ENCODE measurements at regions not wholly inside any gene's neighbourhood (a gene's known extent, or its start where the extent isn't known, plus 50 kb on each side); places are given as distances from the start of the nearest gene placed in this dataset.

DNA sequence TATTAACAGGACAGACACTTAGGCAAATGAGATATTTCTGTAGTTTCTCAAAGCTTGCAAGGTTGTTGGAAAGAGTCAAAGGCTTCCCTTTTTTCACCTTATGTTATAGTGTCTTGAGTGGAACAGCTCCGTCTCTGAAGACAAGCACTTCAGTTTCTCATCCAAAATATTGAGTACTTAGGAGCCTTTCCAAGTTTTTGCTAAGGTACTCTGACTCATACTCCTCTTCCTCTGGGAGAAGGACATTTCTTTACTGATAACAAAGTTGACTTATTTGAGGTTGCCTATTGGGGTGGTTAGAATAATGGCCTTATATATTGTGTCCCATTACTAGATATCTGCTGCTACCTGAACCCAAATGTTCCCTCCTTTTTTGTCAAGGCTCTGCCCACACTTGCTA, 869.6 kb downstream of the MAT2B start:
- no peak for DNase-seq (ENCODE audit: low spot score)
- no peaks in the 10 kb centered on the region for H3K4me1 Mint-ChIP-seq
- ChIA-PET CTCF (no interaction called here), POLR2A (no interaction called here)
- H3K27me3 Mint-ChIP-seq (ENCODE audit: low read depth): no peaks in the 10 kb centered on the region
- H3K27ac Mint-ChIP-seq: no peak overlapping the region
- TF ChIP-seq GABPB1 (CRISPR knock-in tag; IDR thresholded peaks at IDR 0.05) (no peak), ZNF317 (CRISPR knock-in tag; IDR thresholded peaks at IDR 0.05; ENCODE audit: borderline replicate concordance, low read depth) (no peak), JAZF1 (CRISPR knock-in tag; IDR thresholded peaks at IDR 0.05) (no peak)
- no peaks in the 10 kb centered on the region for H3K36me3 Mint-ChIP-seq
- peaks cover 13% of the 10 kb centered on the region for H3K9me3 Mint-ChIP-seq
- H3K4me3 Mint-ChIP-seq: no peak overlapping the region
- ATAC-seq: no peak

DNA sequence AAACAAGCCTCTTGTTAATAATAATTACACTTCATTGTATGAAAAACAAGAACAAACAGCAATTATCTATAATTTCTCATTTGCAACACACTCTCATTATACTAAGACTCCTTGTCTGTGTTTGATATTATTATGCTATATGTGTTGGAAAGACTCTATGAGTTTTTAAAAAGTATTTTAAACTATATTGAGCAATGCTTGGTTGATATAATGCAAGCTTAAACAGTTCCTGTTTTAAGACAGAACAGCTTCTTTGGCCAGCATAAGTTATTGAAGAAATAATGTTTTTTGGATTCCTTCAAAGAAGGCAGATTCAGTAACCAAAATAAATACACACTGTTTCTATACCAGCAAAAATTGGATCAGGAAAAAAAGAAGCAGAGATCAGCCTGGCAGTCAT, 871.4 kb downstream of the MAT2B start:
- Mint-ChIP-seq H3K27me3 (ENCODE audit: low read depth) (no peaks in the 10 kb centered on the region), H3K36me3 (no peaks in the 10 kb centered on the region), H3K4me3 (no peak overlapping the region), H3K27ac (no peak overlapping the region), H3K4me1 (no peaks in the 10 kb centered on the region), H3K9me3 (peaks cover 24% of the 10 kb centered on the region)
- ATAC-seq (no peak), DNase-seq (ENCODE audit: low spot score) (no peak)
- ChIA-PET CTCF (no interaction called here), POLR2A (no interaction called here)
- no peak for TF ChIP-seq ESRRA (CRISPR knock-in tag; IDR thresholded peaks at IDR 0.05; ENCODE audit: borderline replicate concordance)
- TF ChIP-seq TP53 (CRISPR knock-in tag; IDR thresholded peaks at IDR 0.05): no peak
- TF ChIP-seq, protein P1, sequence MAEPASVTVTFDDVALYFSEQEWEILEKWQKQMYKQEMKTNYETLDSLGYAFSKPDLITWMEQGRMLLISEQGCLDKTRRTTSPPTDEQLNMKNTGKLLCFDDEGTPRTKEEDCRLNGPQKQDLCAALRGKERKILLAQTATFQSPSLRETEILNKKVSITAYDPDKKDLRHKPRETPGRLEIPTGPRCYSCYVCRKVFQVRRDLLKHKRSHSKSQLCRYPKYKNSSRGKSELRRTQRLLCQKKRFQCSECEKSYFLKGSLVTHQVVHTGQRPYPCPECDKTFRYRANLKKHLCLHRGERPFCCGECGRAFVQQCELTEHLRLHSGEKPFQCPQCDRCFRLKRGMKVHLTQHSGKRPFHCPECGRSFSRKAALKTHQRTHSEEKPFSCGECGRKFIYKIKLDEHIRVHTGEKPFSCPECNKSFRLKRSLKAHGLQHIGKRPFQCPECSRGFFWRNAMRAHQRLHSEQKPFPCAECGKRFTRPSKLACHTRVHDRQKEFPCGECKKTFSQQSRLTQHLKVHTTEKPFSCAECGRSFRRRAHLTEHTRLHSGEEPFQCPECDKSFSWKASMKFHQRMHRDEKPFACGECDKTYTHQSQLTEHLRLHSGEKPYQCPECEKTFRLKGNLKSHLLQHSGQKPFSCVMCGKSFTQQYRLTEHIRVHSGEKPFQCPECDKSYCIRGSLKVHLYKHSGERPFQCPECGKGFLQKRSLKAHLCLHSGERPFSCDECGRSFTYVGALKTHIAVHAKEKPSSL (CRISPR knock-in tag; conservative IDR thresholded peaks at IDR 0.05): no peak
- TF ChIP-seq SP1 (CRISPR knock-in tag; conservative IDR thresholded peaks at IDR 0.05): no peak
- TF ChIP-seq, protein P2, sequence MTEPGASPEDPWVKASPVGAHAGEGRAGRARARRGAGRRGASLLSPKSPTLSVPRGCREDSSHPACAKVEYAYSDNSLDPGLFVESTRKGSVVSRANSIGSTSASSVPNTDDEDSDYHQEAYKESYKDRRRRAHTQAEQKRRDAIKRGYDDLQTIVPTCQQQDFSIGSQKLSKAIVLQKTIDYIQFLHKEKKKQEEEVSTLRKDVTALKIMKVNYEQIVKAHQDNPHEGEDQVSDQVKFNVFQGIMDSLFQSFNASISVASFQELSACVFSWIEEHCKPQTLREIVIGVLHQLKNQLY (CRISPR knock-in tag; IDR thresholded peaks at IDR 0.05): no peak
- no peak for TF ChIP-seq SMAD3 (CRISPR knock-in tag; IDR thresholded peaks at IDR 0.05; ENCODE audit: borderline replicate concordance)
- no peak for TF ChIP-seq NR2C2 (CRISPR knock-in tag; IDR thresholded peaks at IDR 0.05)
- TF ChIP-seq, protein P3, sequence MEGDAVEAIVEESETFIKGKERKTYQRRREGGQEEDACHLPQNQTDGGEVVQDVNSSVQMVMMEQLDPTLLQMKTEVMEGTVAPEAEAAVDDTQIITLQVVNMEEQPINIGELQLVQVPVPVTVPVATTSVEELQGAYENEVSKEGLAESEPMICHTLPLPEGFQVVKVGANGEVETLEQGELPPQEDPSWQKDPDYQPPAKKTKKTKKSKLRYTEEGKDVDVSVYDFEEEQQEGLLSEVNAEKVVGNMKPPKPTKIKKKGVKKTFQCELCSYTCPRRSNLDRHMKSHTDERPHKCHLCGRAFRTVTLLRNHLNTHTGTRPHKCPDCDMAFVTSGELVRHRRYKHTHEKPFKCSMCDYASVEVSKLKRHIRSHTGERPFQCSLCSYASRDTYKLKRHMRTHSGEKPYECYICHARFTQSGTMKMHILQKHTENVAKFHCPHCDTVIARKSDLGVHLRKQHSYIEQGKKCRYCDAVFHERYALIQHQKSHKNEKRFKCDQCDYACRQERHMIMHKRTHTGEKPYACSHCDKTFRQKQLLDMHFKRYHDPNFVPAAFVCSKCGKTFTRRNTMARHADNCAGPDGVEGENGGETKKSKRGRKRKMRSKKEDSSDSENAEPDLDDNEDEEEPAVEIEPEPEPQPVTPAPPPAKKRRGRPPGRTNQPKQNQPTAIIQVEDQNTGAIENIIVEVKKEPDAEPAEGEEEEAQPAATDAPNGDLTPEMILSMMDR (IDR thresholded peaks at IDR 0.05): no peak
- no peak for TF ChIP-seq PRRX2 (CRISPR knock-in tag; IDR thresholded peaks at IDR 0.05)
- no peak for TF ChIP-seq TEAD1 (CRISPR knock-in tag; IDR thresholded peaks at IDR 0.05)
- TF ChIP-seq, protein P4, sequence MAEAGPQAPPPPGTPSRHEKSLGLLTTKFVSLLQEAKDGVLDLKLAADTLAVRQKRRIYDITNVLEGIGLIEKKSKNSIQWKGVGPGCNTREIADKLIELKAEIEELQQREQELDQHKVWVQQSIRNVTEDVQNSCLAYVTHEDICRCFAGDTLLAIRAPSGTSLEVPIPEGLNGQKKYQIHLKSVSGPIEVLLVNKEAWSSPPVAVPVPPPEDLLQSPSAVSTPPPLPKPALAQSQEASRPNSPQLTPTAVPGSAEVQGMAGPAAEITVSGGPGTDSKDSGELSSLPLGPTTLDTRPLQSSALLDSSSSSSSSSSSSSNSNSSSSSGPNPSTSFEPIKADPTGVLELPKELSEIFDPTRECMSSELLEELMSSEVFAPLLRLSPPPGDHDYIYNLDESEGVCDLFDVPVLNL (CRISPR knock-in tag; IDR thresholded peaks at IDR 0.05; ENCODE audit: borderline replicate concordance, low read depth): no peak
- TF ChIP-seq OVOL2 (CRISPR knock-in tag; IDR thresholded peaks at IDR 0.05; ENCODE audit: borderline replicate concordance): no peak

DNA sequence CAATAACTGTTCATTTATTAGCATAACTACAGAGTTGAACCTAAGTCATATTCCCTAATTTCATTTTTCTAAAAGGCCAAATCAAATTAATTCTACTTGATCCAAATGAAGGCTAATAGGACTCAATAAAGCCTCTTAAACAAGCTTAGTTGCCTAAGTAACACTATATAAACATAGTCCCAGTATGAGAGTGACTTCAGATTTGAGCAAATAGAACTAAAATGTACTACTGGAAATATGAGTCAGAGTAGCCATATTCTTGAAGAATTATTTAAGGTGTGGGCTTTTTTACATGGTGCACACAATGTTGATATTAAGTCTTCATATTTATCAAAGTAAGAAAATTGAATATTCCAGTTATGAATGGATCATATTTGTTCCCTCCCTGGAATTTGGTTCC, 872.3 kb downstream of the MAT2B start:
- no peaks in the 10 kb centered on the region for H3K36me3 Mint-ChIP-seq
- no peaks in the 10 kb centered on the region for H3K4me1 Mint-ChIP-seq
- DNase-seq (ENCODE audit: low spot score) (no peak), ATAC-seq (no peak)
- ChIA-PET CTCF (no interaction called here), POLR2A (no interaction called here)
- no peaks in the 10 kb centered on the region for H3K27me3 Mint-ChIP-seq (ENCODE audit: low read depth)
- no peak for TF ChIP-seq OVOL2 (CRISPR knock-in tag; IDR thresholded peaks at IDR 0.05; ENCODE audit: borderline replicate concordance)
- TF ChIP-seq ETV6 (CRISPR knock-in tag; IDR thresholded peaks at IDR 0.05): no peak
- TF ChIP-seq, protein P5, sequence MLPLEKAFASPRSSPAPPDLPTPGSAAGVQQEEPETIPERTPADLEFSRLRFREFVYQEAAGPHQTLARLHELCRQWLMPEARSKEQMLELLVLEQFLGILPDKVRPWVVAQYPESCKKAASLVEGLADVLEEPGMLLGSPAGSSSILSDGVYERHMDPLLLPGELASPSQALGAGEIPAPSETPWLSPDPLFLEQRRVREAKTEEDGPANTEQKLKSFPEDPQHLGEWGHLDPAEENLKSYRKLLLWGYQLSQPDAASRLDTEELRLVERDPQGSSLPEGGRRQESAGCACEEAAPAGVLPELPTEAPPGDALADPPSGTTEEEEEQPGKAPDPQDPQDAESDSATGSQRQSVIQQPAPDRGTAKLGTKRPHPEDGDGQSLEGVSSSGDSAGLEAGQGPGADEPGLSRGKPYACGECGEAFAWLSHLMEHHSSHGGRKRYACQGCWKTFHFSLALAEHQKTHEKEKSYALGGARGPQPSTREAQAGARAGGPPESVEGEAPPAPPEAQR (CRISPR knock-in tag; IDR thresholded peaks at IDR 0.05): no peak
- peaks cover 24% of the 10 kb centered on the region for H3K9me3 Mint-ChIP-seq
- no peak overlapping the region for H3K4me3 Mint-ChIP-seq
- no peak overlapping the region for H3K27ac Mint-ChIP-seq
